CD4-positive, alpha-beta T cell (primary cell): ENCODE measurements at regions not wholly inside any gene's neighbourhood (a gene's known extent, or its start where the extent isn't known, plus 50 kb on each side); places are given as distances from the start of the nearest gene placed in this dataset.

Source experiments
- ATAC-seq: fragments of 200-7000 bp; cut with Tn5 transposase; one replicate; pipeline ENCODE4 v1.10.0; 2022; ENCODE audit warnings: mild to moderate bottlenecking; ENCODE audit not compliant: poor library complexity
- CTCF ChIA-PET: fragments of 350-600 bp; sonication (Branson Sonifier 250); formaldehyde crosslinking; loops from one replicate; lab custom pipeline; 2021; ENCODE audit warnings: antibody characterized with exemption, inconsistent platforms; lab: Charles Lee
- POLR2A ChIA-PET: fragments of 350-600 bp; sonication (Branson Sonifier 250); formaldehyde crosslinking; loops from one replicate; lab custom pipeline; 2021; ENCODE audit warnings: antibody characterized with exemption, inconsistent platforms; lab: Charles Lee
- DNase-seq, 14 experiments: peaks; one replicate each; pipeline ENCODE4 v3.0.0-alpha.2; 2013 to 2020; ENCODE audit warnings: mixed read lengths in 2 of 14
- H3K27ac ChIP-seq, 2 donors: one replicate each; pipeline versions ENCODE4 v1.5.1 to v1.7.0; 2013; ENCODE audit warnings: low read length in 2 of 2, low read depth in 1 of 2, mild to moderate bottlenecking in 1 of 2
- H3K27me3 ChIP-seq, 2 experiments: 1 replicate in 1 of 2; 2 replicates in 1 of 2; pipeline versions ENCODE4 v1.6.1 to v1.7.0; 2013; ENCODE audit warnings: low read length in 2 of 2, control low read depth in 1 of 2, mild to moderate bottlenecking in 1 of 2, moderate library complexity in 1 of 2; ENCODE audit not compliant: insufficient read depth in 2 of 2, control insufficient read depth in 1 of 2
- H3K36me3 ChIP-seq: one replicate; pipeline ENCODE4 v1.6.1; 2013; ENCODE audit warnings: low read length, control low read depth; ENCODE audit not compliant: insufficient read depth
- H3K4me1 ChIP-seq: one replicate; pipeline ENCODE4 v1.6.1; 2013; ENCODE audit warnings: low read length, control low read depth; ENCODE audit not compliant: insufficient read depth
- H3K4me3 ChIP-seq: one replicate; pipeline ENCODE4 v1.5.1; 2013; ENCODE audit warnings: mild to moderate bottlenecking, low read length, moderate library complexity
- H3K9me3 ChIP-seq, 2 experiments: 1 replicate in 1 of 2; 2 replicates in 1 of 2; pipeline versions ENCODE4 v1.6.1 to v1.7.0; 2013; ENCODE audit warnings: low read length in 2 of 2, mild to moderate bottlenecking in 2 of 2, control low read depth in 1 of 2, moderate library complexity in 1 of 2; ENCODE audit not compliant: control insufficient read depth in 1 of 2, insufficient read depth in 1 of 2
- H3K27ac Mint-ChIP-seq: one replicate; pipeline ENCODE4 v1.8.0; 2020; ENCODE audit warnings: mixed read lengths
- H3K27me3 Mint-ChIP-seq: one replicate; pipeline ENCODE4 v1.8.0; 2021; ENCODE audit warnings: mixed read lengths
- H3K36me3 Mint-ChIP-seq: one replicate; pipeline ENCODE4 v1.8.0; 2021; ENCODE audit warnings: low read depth, mixed read lengths
- H3K4me1 Mint-ChIP-seq: one replicate; pipeline ENCODE4 v1.8.0; 2021; ENCODE audit warnings: low read depth, mixed read lengths
- H3K4me3 Mint-ChIP-seq: one replicate; pipeline ENCODE4 v1.8.0; 2020; ENCODE audit warnings: mild to moderate bottlenecking, mixed read lengths
- H3K9me3 Mint-ChIP-seq: one replicate; pipeline ENCODE4 v1.8.0; 2020; ENCODE audit warnings: mixed read lengths
- intact Hi-C, 2 experiments: fragments of 100-400 bp; cut with DNase I in 1 of 2; cut with micrococcal nuclease in 1 of 2; formaldehyde crosslinking; loops; one replicate each; pipeline versions ENCODE4 v1.15.1 to v1.9.0; 2023 to 2025; cut with DNase I, micrococcal nuclease
- TF ChIP-seq, protein P1 (sequence below): fragments of 200-600 bp; IDR thresholded peaks from one replicate; pipeline ENCODE4 v1.8.0; 2022; ENCODE audit warnings: antibody characterized with exemption, mild to moderate bottlenecking

DNA sequence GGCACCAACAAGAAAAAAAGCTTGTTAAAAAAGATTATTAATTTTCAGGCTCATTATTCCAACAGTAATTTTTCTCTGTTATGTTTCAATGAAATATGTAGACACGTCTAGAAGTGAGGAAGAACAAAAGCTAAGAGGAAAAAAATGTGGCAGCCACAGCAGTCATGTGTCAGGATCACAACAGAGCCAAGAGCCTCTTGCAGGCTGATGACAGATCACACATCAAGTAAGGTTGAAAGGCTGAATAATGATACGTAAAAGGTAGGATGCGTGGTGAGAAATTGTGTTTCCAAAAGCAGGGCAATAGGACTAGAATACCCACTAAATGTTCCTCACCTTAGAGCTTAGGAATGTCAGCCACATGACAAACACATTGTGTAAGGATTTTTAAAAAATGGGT lies 124.8 kb downstream of the HTR1A start:
- no peaks in the 10 kb centered on the region for H3K9me3 ChIP-seq
- H3K27me3 Mint-ChIP-seq, result no peaks in the 10 kb centered on the region
- no peaks in the 10 kb centered on the region for H3K36me3 ChIP-seq
- no peak for DNase-seq
- ChIA-PET CTCF (interaction anchor here (1.0 kb wide), 1 partner anchor 595 kb away, joined by 3 read pairs; no protein-coding TSS in a partner anchor), POLR2A (no interaction called here)
- H3K27ac Mint-ChIP-seq, result no peak overlapping the region
- no peaks in the 10 kb centered on the region for H3K36me3 Mint-ChIP-seq
- no peak for ATAC-seq
- no peaks in the 10 kb centered on the region for H3K27me3 ChIP-seq
- no peaks in the 10 kb centered on the region for H3K4me1 ChIP-seq
- no peaks in the 10 kb centered on the region for H3K4me1 Mint-ChIP-seq
- TF ChIP-seq, protein P1, sequence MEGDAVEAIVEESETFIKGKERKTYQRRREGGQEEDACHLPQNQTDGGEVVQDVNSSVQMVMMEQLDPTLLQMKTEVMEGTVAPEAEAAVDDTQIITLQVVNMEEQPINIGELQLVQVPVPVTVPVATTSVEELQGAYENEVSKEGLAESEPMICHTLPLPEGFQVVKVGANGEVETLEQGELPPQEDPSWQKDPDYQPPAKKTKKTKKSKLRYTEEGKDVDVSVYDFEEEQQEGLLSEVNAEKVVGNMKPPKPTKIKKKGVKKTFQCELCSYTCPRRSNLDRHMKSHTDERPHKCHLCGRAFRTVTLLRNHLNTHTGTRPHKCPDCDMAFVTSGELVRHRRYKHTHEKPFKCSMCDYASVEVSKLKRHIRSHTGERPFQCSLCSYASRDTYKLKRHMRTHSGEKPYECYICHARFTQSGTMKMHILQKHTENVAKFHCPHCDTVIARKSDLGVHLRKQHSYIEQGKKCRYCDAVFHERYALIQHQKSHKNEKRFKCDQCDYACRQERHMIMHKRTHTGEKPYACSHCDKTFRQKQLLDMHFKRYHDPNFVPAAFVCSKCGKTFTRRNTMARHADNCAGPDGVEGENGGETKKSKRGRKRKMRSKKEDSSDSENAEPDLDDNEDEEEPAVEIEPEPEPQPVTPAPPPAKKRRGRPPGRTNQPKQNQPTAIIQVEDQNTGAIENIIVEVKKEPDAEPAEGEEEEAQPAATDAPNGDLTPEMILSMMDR, result no peak
- H3K4me3 ChIP-seq, result no peak overlapping the region
- no peak overlapping the region for H3K27ac ChIP-seq
- H3K9me3 Mint-ChIP-seq, result peaks cover 18% of the 10 kb centered on the region
- intact Hi-C loops, result no loop called here
- no peak overlapping the region for H3K4me3 Mint-ChIP-seq

- intact Hi-C loops, result no loop called here
- Mint-ChIP-seq H3K27me3 (no peaks in the 10 kb centered on the region), H3K9me3 (peaks cover 8% of the 10 kb centered on the region), H3K4me1 (no peaks in the 10 kb centered on the region), H3K4me3 (no peak overlapping the region), H3K27ac (no peak overlapping the region), H3K36me3 (no peaks in the 10 kb centered on the region)
- DNase-seq (no peak), ATAC-seq (no peak)
- CTCF ChIA-PET, result no interaction called here
- POLR2A ChIA-PET, result no interaction called here
- Histone ChIP-seq H3K9me3 (no peaks in the 10 kb centered on the region), H3K27ac (no peak overlapping the region), H3K36me3 (no peaks in the 10 kb centered on the region), H3K27me3 (no peaks in the 10 kb centered on the region), H3K4me1 (no peaks in the 10 kb centered on the region), H3K4me3 (no peak overlapping the region)
- TF ChIP-seq, protein P1, result no peak
Measured at GRCh38 chr5:63831381-63831780, 130.9 kb downstream of the HTR1A start.

DNA sequence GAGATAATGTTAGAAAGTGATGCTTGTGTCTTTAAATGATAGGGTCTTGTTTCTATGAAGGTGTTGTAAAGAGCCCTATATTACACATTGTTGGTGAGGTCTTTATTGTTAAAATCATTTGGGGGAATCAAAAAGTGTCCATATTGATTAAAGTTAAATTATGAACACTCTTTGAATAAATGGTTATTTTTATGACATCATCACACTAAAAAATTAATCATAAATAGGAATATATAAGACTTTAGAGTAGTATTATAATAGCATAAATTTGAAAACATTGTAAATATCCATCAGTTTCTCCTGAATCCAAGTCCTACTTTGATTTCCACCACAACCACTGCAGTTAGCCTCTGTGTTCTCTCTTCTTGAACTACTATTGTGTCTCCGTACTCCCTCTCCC lies 136.3 kb downstream of the HTR1A start:
- TF ChIP-seq, protein P1, result no peak
- DNase-seq (no peak), ATAC-seq (no peak)
- H3K9me3 ChIP-seq, result no peaks in the 10 kb centered on the region
- H3K27me3 ChIP-seq, result no peaks in the 10 kb centered on the region
- H3K4me3 ChIP-seq, result no peak overlapping the region
- ChIA-PET POLR2A (no interaction called here), CTCF (no interaction called here)
- Mint-ChIP-seq H3K27me3 (no peaks in the 10 kb centered on the region), H3K4me1 (no peaks in the 10 kb centered on the region), H3K9me3 (peaks cover 10% of the 10 kb centered on the region), H3K36me3 (no peaks in the 10 kb centered on the region), H3K27ac (no peak overlapping the region), H3K4me3 (no peak overlapping the region)
- H3K4me1 ChIP-seq, result no peaks in the 10 kb centered on the region
- H3K36me3 ChIP-seq, result no peaks in the 10 kb centered on the region
- intact Hi-C loops, result no loop called here
- no peak overlapping the region for H3K27ac ChIP-seq
